ENCODE measurements at regions not wholly inside any gene's neighbourhood (a gene's known extent, or its start where the extent isn't known, plus 50 kb on each side); places are given as distances from the start of the nearest gene placed in this dataset.

DNA sequence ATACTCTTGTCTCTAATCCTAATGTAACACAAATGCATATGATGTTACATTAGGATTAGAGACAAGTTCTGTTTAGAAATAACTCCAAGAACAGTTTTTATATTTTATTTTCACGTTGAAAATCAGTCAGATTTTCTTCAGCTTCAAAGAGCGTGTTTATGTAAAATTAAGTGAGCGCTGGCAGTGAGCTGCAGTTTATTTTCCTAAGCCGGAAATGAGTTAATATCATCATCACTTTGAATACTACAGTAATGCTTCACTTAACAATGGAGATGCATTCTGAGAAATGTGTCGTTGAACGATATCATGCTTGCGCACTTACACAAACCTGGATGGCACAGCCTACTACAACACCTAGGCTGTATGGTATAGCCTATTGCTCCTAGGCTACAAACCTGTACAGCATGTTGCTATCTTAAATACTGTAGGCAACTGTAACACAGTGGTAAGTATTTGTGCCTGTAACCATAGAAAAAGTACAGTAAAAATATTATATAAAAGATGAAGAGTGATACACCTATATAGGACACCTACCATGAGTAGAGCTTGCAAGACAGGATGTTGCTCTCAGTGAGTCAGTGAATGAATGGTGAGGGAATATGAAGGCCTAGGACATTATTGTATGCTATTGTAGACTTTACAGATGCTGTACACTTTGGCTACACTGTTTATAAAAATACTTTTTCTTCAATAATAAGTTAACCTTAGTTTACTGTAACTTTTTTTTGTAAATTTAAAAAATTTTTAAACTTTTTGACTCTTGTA lies 65.9 kb upstream of the C5orf46 start:
- DNase-seq (ENCODE audit: low read depth), result no peak
- H3K36me3 ChIP-seq (ENCODE audit: control insufficient read depth, insufficient read depth, low read length), result no peaks in the 10 kb centered on the region
- H3K27me3 ChIP-seq (ENCODE audit: control insufficient read depth, insufficient read depth, low read length), result no peaks in the 10 kb centered on the region
- H3K4me3 ChIP-seq (ENCODE audit: low read depth, low read length), result no peak overlapping the region
- TF ChIP-seq, protein P1, sequence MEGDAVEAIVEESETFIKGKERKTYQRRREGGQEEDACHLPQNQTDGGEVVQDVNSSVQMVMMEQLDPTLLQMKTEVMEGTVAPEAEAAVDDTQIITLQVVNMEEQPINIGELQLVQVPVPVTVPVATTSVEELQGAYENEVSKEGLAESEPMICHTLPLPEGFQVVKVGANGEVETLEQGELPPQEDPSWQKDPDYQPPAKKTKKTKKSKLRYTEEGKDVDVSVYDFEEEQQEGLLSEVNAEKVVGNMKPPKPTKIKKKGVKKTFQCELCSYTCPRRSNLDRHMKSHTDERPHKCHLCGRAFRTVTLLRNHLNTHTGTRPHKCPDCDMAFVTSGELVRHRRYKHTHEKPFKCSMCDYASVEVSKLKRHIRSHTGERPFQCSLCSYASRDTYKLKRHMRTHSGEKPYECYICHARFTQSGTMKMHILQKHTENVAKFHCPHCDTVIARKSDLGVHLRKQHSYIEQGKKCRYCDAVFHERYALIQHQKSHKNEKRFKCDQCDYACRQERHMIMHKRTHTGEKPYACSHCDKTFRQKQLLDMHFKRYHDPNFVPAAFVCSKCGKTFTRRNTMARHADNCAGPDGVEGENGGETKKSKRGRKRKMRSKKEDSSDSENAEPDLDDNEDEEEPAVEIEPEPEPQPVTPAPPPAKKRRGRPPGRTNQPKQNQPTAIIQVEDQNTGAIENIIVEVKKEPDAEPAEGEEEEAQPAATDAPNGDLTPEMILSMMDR (IDR thresholded peaks at IDR 0.05; ENCODE audit: insufficient read depth, low read length, poor library complexity, severe bottlenecking), result no peak

DNA sequence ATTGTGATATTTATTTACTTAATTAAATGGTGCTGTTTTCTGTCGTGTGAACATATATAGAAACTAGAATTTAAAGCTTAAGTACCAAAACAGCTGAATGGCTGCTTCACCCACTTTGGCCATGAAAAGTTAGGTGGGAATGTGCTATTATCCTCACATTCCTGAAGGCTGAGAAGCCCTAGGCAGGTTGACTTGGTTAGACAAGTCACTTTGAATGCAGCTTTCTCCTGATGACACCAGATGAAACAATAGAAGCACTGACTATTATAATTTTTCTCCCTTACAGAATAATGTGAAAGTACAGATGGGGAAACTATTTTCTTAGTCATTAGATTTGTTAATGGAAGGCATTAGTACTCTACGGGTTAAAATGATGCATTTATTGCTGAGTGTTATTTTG lies 65.1 kb upstream of the C5orf46 start:
- Histone ChIP-seq H3K4me3 (ENCODE audit: low read depth, low read length) (no peak overlapping the region), H3K36me3 (ENCODE audit: control insufficient read depth, insufficient read depth, low read length) (no peaks in the 10 kb centered on the region), H3K27me3 (ENCODE audit: control insufficient read depth, insufficient read depth, low read length) (no peaks in the 10 kb centered on the region)
- TF ChIP-seq, protein P1 (IDR thresholded peaks at IDR 0.05; ENCODE audit: insufficient read depth, low read length, poor library complexity, severe bottlenecking), result no peak
- no peak for DNase-seq (ENCODE audit: low read depth)

DNA sequence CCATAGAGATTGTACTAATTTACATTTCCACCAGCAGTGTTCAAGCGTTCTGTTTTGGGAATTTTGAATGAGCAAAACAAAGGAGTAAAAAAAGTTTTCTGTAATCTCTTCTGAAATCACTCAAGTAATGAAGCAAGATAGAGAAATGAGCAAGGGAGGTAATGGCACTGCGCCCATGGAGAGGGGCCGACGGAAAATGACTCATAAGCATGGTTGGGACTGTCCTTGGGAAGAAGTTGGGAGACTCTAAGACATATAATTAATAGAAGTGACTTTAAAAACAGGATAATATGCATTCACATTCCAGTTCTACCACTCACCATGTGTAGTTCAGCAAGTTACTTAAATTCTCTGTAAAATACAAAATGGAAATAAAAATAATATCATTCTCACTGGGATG lies 62.5 kb upstream of the C5orf46 start:
- TF ChIP-seq, protein P1 (IDR thresholded peaks at IDR 0.05; ENCODE audit: insufficient read depth, low read length, poor library complexity, severe bottlenecking), result no peak
- no peaks in the 10 kb centered on the region for H3K27me3 ChIP-seq (ENCODE audit: control insufficient read depth, insufficient read depth, low read length)
- no peak overlapping the region for H3K4me3 ChIP-seq (ENCODE audit: low read depth, low read length)
- DNase-seq (ENCODE audit: low read depth), result no peak
- no peaks in the 10 kb centered on the region for H3K36me3 ChIP-seq (ENCODE audit: control insufficient read depth, insufficient read depth, low read length)

DNA sequence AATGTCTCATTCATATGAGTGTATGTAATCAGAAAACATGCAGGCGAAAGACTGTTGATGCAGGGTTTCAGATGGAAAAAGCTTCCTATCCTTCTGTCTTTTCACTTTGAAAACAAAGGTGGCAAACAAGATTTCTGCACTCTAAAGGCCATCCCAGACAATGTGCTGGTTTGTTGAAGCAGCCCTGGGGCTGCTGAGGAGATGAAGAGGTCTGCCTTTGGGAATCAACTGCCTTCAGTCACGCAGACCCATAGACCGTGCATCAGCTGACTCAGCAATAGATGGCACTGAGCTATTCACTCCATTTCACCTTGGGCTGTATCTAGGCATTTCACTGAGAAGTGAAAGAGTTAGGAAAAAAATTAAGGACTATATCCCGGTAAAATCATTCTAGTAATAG lies 60.5 kb upstream of the C5orf46 start:
- no peak overlapping the region for H3K4me3 ChIP-seq (ENCODE audit: low read depth, low read length)
- no peaks in the 10 kb centered on the region for H3K27me3 ChIP-seq (ENCODE audit: control insufficient read depth, insufficient read depth, low read length)
- H3K36me3 ChIP-seq (ENCODE audit: control insufficient read depth, insufficient read depth, low read length), result no peaks in the 10 kb centered on the region
- DNase-seq (ENCODE audit: low read depth), result no peak
- TF ChIP-seq, protein P1 (IDR thresholded peaks at IDR 0.05; ENCODE audit: insufficient read depth, low read length, poor library complexity, severe bottlenecking), result no peak

- DNase-seq (ENCODE audit: low read depth), result no peak
- TF ChIP-seq, protein P1 (IDR thresholded peaks at IDR 0.05; ENCODE audit: insufficient read depth, low read length, poor library complexity, severe bottlenecking), result no peak
- H3K27me3 ChIP-seq (ENCODE audit: control insufficient read depth, insufficient read depth, low read length), result no peaks in the 10 kb centered on the region
- H3K36me3 ChIP-seq (ENCODE audit: control insufficient read depth, insufficient read depth, low read length), result no peaks in the 10 kb centered on the region
- H3K4me3 ChIP-seq (ENCODE audit: low read depth, low read length), result no peak overlapping the region
Measured at GRCh38 chr5:147966326-147966725, 60.0 kb upstream of the C5orf46 start.

- no peaks in the 10 kb centered on the region for H3K36me3 ChIP-seq (ENCODE audit: control insufficient read depth, insufficient read depth, low read length)
- H3K4me3 ChIP-seq (ENCODE audit: low read depth, low read length), result no peak overlapping the region
- DNase-seq (ENCODE audit: low read depth), result no peak
- H3K27me3 ChIP-seq (ENCODE audit: control insufficient read depth, insufficient read depth, low read length), result no peaks in the 10 kb centered on the region
- TF ChIP-seq, protein P1 (IDR thresholded peaks at IDR 0.05; ENCODE audit: insufficient read depth, low read length, poor library complexity, severe bottlenecking), result no peak
Measured at GRCh38 chr5:147965715-147966114, 59.4 kb upstream of the C5orf46 start.
